H1 (cell line): ENCODE measurements at regions not wholly inside any gene's neighbourhood (a gene's known extent, or its start where the extent isn't known, plus 50 kb on each side); places are given as distances from the start of the nearest gene placed in this dataset.

Source experiments
- CTCF ChIA-PET: fragments of 300-600 bp; sonication (Branson Sonifier 250); formaldehyde crosslinking; loops from one replicate; lab custom pipeline; 2021; ENCODE audit not compliant: partially characterized antibody; lab: Charles Lee
- POLR2A ChIA-PET: fragments of 300-600 bp; sonication (Branson Sonifier 250); formaldehyde crosslinking; loops from one replicate; lab custom pipeline; 2021; ENCODE audit warnings: inconsistent platforms; ENCODE audit not compliant: partially characterized antibody; lab: Charles Lee
- DNase-seq, 2 experiments: peaks; one replicate each; pipeline versions ENCODE4 v3.0.0 to v3.0.0-alpha.2; 2010 to 2022; ENCODE audit warnings: low spot score in 2 of 2, low read depth in 1 of 2, mixed read lengths in 1 of 2
- FAIRE-seq: peaks from 2 replicates; lab custom pipeline; 2011; peaks lifted over from hg19 to GRCh38; lab: Jason Lieb, UNC
- H2AFZ ChIP-seq: 2 replicates; pipeline ENCODE4 v1.8.1; 2012; ENCODE audit warnings: low read length, inconsistent platforms
- H2AK5ac ChIP-seq: 2 replicates; pipeline ENCODE4 v1.6.1; 2013; ENCODE audit warnings: low read depth, low read length
- H2BK120ac ChIP-seq: replicated peaks from 2 replicates; pipeline ENCODE3; 2013; ENCODE audit warnings: low read depth, low read length, inconsistent platforms
- H2BK12ac ChIP-seq: 2 replicates; pipeline ENCODE4 v1.6.1; 2013; ENCODE audit warnings: low read depth, low read length
- H2BK15ac ChIP-seq: 2 replicates; pipeline ENCODE4 v1.6.1; 2013; ENCODE audit warnings: low read length
- H2BK20ac ChIP-seq: 2 replicates; pipeline ENCODE4 v1.6.1; 2013; ENCODE audit warnings: low read length
- H2BK5ac ChIP-seq: 2 replicates; pipeline ENCODE4 v1.6.1; 2013; ENCODE audit warnings: low read depth, low read length
- H3K14ac ChIP-seq: 2 replicates; pipeline ENCODE4 v1.6.1; 2013; ENCODE audit warnings: inconsistent platforms; ENCODE audit not compliant: insufficient read length
- H3K18ac ChIP-seq: 2 replicates; pipeline ENCODE4 v1.6.1; 2013; ENCODE audit warnings: low read length; ENCODE audit errors: extremely low read depth
- H3K23ac ChIP-seq: 2 replicates; pipeline ENCODE4 v1.6.1; 2013; ENCODE audit warnings: inconsistent platforms; ENCODE audit not compliant: insufficient read length
- H3K23me2 ChIP-seq: 2 replicates; pipeline ENCODE4 v1.6.1; 2013; ENCODE audit warnings: low read depth, low read length
- H3K27ac ChIP-seq: 2 replicates; pipeline ENCODE4 v1.6.1; 2011; ENCODE audit warnings: low read depth, low read length, inconsistent platforms
- H3K27me3 ChIP-seq, 4 experiments: replicated peaks in 1 of 4; 1 replicate in 1 of 4; 2 replicates in 3 of 4; pipeline versions ENCODE4 v1.6.1 to v1.8.1; 2011 to 2013; ENCODE audit warnings: low read length in 3 of 4, mild to moderate bottlenecking in 3 of 4, inconsistent platforms in 2 of 4, mixed read lengths in 2 of 4, moderate library complexity in 1 of 4; ENCODE audit not compliant: control insufficient read depth in 3 of 4, insufficient read depth in 3 of 4; ENCODE audit errors: extremely low read depth in 1 of 4
- H3K36me3 ChIP-seq, 4 experiments: 2 replicates each; pipeline versions ENCODE4 v1.6.1 to v1.8.1; 2011 to 2013; ENCODE audit warnings: mild to moderate bottlenecking in 4 of 4, low read length in 3 of 4, moderate library complexity in 2 of 4, control low read depth in 1 of 4, inconsistent platforms in 1 of 4; ENCODE audit not compliant: insufficient read depth in 4 of 4, control insufficient read depth in 2 of 4
- H3K4ac ChIP-seq: replicated peaks from 2 replicates; pipeline ENCODE3; 2013; ENCODE audit warnings: low read length, low read depth, mixed read lengths, inconsistent platforms; ENCODE audit not compliant: insufficient read length
- H3K4me1 ChIP-seq, 4 experiments: replicated peaks in 1 of 4; 1 replicate in 1 of 4; 2 replicates in 3 of 4; pipeline versions ENCODE4 v1.6.1 to v1.8.1; 2011 to 2013; ENCODE audit warnings: low read length in 3 of 4, inconsistent platforms in 2 of 4, mixed read lengths in 1 of 4; ENCODE audit not compliant: insufficient read depth in 4 of 4, control insufficient read depth in 3 of 4
- H3K4me2 ChIP-seq, 2 experiments: 2 replicates each; pipeline versions ENCODE4 v1.6.1 to v1.8.1; 2011 to 2013; ENCODE audit warnings: low read depth in 2 of 2, low read length in 2 of 2, control low read depth in 1 of 2, inconsistent platforms in 1 of 2, mild to moderate bottlenecking in 1 of 2; ENCODE audit not compliant: insufficient read depth in 1 of 2
- H3K4me3 ChIP-seq, 4 experiments: fragments of 200-600, 300-600 bp in 1 of 4; sonication (generic), shearing (Covaris generic), sonication (Bioruptor Twin) in 1 of 4; 2 replicates each; pipeline versions ENCODE4 v1.5.1 to v1.8.1; 2011 to 2016; ENCODE audit warnings: low read length in 4 of 4, low read depth in 3 of 4, control low read depth in 2 of 4, inconsistent platforms in 2 of 4, mild to moderate bottlenecking in 2 of 4, mixed read lengths in 1 of 4, moderate library complexity in 1 of 4; ENCODE audit not compliant: insufficient read depth in 2 of 4; ENCODE audit errors: extremely low read depth in 1 of 4
- H3K56ac ChIP-seq: replicated peaks from 2 replicates; pipeline ENCODE3; 2013; ENCODE audit warnings: low read depth, mild to moderate bottlenecking, mixed read lengths, low read length, inconsistent platforms; ENCODE audit not compliant: insufficient read length
- H3K79me1 ChIP-seq: 2 replicates; pipeline ENCODE4 v1.6.1; 2013; ENCODE audit warnings: low read depth, low read length, control low read depth
- H3K79me2 ChIP-seq, 2 experiments: 2 replicates each; pipeline versions ENCODE4 v1.6.1 to v1.8.1; 2012 to 2013; ENCODE audit warnings: low read length in 2 of 2, mild to moderate bottlenecking in 2 of 2, inconsistent platforms in 1 of 2; ENCODE audit not compliant: insufficient read depth in 2 of 2, control insufficient read depth in 1 of 2
- H3K9ac ChIP-seq, 4 experiments: replicated peaks in 1 of 4; 1 replicate in 1 of 4; 2 replicates in 3 of 4; pipeline versions ENCODE4 v1.6.1 to v1.8.1; 2011 to 2013; ENCODE audit warnings: low read depth in 3 of 4, low read length in 3 of 4, control low read depth in 2 of 4, mild to moderate bottlenecking in 2 of 4, moderate library complexity in 2 of 4, inconsistent platforms in 1 of 4; ENCODE audit errors: extremely low read depth in 1 of 4
- H3K9me3 ChIP-seq, 2 experiments: 2 replicates each; pipeline versions ENCODE4 v1.6.1 to v1.8.1; 2012 to 2013; ENCODE audit warnings: mild to moderate bottlenecking in 2 of 2, moderate library complexity in 2 of 2, control low read depth in 1 of 2, inconsistent platforms in 1 of 2, low read depth in 1 of 2, low read length in 1 of 2, mixed read lengths in 1 of 2; ENCODE audit not compliant: insufficient read depth in 2 of 2
- H4K20me1 ChIP-seq, 2 experiments: replicated peaks in 1 of 2; 2 replicates each; pipeline versions ENCODE3 to v1.8.1; 2011 to 2013; ENCODE audit warnings: inconsistent platforms in 2 of 2, low read length in 2 of 2, mild to moderate bottlenecking in 1 of 2; ENCODE audit not compliant: insufficient read depth in 2 of 2, control insufficient read depth in 1 of 2
- H4K5ac ChIP-seq: 2 replicates; pipeline ENCODE4 v1.6.1; 2013; ENCODE audit warnings: low read length, low read depth, mixed read lengths, inconsistent platforms; ENCODE audit not compliant: insufficient read length
- H4K8ac ChIP-seq: 2 replicates; pipeline ENCODE4 v1.8.0; 2013; ENCODE audit warnings: mild to moderate bottlenecking, moderate library complexity, low read length, inconsistent platforms; ENCODE audit not compliant: insufficient read depth; ENCODE audit errors: extremely low read depth
- H4K91ac ChIP-seq: replicated peaks from 2 replicates; pipeline ENCODE3; 2013; ENCODE audit warnings: low read length, mixed read lengths, inconsistent platforms; ENCODE audit not compliant: insufficient read length
- SUZ12 ChIP-seq: fragments of 200-600 bp; sonication (generic); IDR thresholded peaks from 2 replicates; pipeline ENCODE4 v1.6.1; 2012; ENCODE audit warnings: mild to moderate bottlenecking, inconsistent platforms, low read length, moderate library complexity, mixed read lengths
- WGBS, 2 experiments: shearing (Covaris generic) in 1 of 2; methylation state at CpG; one replicate each; pipeline versions ENCODE4 v1.1.6 to v1.1.7; 2013 to 2015; ENCODE audit warnings: low lambda C conversion rate in 2 of 2, mixed read lengths in 2 of 2, inconsistent platforms in 1 of 2, low coverage in 1 of 2, missing lambda C conversion rate in 1 of 2; ENCODE audit not compliant: insufficient replicate concordance in 2 of 2, insufficient coverage in 1 of 2, insufficient read length in 1 of 2; ENCODE audit errors: extremely low coverage in 1 of 2, missing lambda C conversion rate in 1 of 2; 5-methylcytosine and 5-hydroxymethylcytosine counted together

GRCh38 chr18:72995558-72995957 is 127.8 kb upstream of the NETO1 start:
- CTCF ChIA-PET = interaction anchor here (1.1 kb wide), 1 partner anchor 13 kb away, joined by 3 read pairs; no protein-coding TSS in a partner anchor
- Histone ChIP-seq H3K79me1 (no peaks in the 10 kb centered on the region), H3K18ac (no peak overlapping the region), H2AFZ (no peak overlapping the region), H2BK15ac (no peak overlapping the region), H3K56ac (no peak overlapping the region), H2BK5ac (no peak overlapping the region), H4K8ac (no peak overlapping the region), H3K27me3 (no peaks in the 10 kb centered on the region), H3K79me2 (no peaks in the 10 kb centered on the region), H3K4me1 (no peaks in the 10 kb centered on the region), H3K4me3 (no peak overlapping the region), H4K91ac (no peak overlapping the region), H3K23ac (no peak overlapping the region), H2BK20ac (no peak overlapping the region), H3K4ac (no peak overlapping the region), H2BK12ac (no peak overlapping the region), H3K9ac (no peak overlapping the region), H2BK120ac (no peak overlapping the region), H3K4me2 (no peak overlapping the region), H4K5ac (no peak overlapping the region), H3K14ac (no peak overlapping the region), H3K36me3 (no peaks in the 10 kb centered on the region), H2AK5ac (no peak overlapping the region), H3K23me2 (no peaks in the 10 kb centered on the region), H3K27ac (no peak overlapping the region), H3K9me3 (no peaks in the 10 kb centered on the region), H4K20me1 (no peaks in the 10 kb centered on the region)
- TF ChIP-seq SUZ12 = no peak
- FAIRE-seq (no peak), DNase-seq (no peak)
- 93% methylated on average over 6 of the region's 6 CpGs; no CpG with 5 or more reads in 1 of the 2 experiments for WGBS, 2 experiments
- POLR2A ChIA-PET = no interaction called here
